ENCODE measurements at regions not wholly inside any gene's neighbourhood (a gene's known extent, or its start where the extent isn't known, plus 50 kb on each side); places are given as distances from the start of the nearest gene placed in this dataset.

DNA sequence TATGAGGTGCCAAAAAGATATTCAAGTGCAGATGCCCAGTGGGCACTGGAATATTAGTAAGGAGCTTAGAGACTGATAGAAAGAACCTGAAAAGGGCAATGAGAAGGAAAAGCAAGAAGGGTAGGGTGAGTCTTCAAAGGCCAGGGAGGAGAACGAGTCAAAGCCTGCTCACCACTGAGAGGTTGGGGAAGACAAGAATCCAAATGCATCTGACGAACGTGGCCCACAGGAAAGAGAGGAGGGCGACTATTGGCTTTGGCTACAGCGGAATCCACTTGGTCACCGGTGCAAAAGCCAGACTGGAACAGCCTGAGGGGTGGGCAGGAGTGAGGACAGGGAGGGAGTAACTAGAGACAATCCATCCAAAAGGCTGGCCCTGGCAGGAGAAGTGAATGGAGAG, 216.7 kb upstream of the KLF14 start:
- TF ChIP-seq, protein P1, sequence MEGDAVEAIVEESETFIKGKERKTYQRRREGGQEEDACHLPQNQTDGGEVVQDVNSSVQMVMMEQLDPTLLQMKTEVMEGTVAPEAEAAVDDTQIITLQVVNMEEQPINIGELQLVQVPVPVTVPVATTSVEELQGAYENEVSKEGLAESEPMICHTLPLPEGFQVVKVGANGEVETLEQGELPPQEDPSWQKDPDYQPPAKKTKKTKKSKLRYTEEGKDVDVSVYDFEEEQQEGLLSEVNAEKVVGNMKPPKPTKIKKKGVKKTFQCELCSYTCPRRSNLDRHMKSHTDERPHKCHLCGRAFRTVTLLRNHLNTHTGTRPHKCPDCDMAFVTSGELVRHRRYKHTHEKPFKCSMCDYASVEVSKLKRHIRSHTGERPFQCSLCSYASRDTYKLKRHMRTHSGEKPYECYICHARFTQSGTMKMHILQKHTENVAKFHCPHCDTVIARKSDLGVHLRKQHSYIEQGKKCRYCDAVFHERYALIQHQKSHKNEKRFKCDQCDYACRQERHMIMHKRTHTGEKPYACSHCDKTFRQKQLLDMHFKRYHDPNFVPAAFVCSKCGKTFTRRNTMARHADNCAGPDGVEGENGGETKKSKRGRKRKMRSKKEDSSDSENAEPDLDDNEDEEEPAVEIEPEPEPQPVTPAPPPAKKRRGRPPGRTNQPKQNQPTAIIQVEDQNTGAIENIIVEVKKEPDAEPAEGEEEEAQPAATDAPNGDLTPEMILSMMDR (IDR thresholded peaks at IDR 0.05): no peak
- TF ChIP-seq POLR2AphosphoS5 (IDR thresholded peaks at IDR 0.05): no peak
